Esophagus mucosa (tissue), 1 donor: ENCODE measurements at regions not wholly inside any gene's neighbourhood (a gene's known extent, or its start where the extent isn't known, plus 50 kb on each side); places are given as distances from the start of the nearest gene placed in this dataset.
"Not testable (repeated sequence)": the region's sequence is repeated elsewhere in the genome, so short reads cannot be mapped to it uniquely, and the experiment has no call there.

Source experiments
- ATAC-seq: fragments of 200-7000 bp; cut with Tn5 transposase; one replicate; pipeline ENCODE4 v1.9.1; 2020
- donor health status: DM: yes; HTN: yes; CAD: no.

- no peak for ATAC-seq
These were observed 698.8 kb downstream of the MATN1 start for GRCh38 chr1:30024411-30025195.

DNA sequence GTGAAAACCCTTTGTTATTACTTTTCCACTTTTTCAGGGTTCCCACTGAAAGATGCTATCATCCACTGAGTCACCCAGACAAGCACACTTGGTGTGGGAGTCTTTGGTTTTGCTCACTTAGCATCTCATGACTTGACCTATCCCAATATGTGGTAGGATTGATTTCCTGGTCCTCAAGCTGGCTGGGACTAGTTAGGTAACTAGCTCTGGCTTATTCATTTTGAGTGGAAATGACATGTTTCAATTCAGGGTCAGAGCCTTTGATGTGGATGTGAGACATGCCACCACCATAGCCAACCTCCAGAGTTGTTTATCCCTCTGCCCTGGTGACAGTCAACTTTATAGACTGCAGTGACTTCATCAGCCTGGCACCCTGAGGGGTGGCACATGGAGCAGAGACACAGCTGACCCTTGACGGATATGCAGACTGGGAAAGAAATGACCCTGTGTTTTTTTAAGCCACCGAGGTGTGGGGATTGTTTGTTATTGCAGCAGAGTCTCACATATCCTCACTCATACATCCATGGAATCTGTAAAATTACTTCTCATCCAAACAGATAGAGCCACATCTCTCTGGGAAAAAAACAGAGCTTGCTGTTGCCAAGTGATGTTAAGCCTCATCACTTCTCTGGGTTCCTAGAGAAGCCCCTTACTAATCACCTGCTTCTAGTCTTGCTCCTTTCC is 699.9 kb downstream of the MATN1 start:
- ATAC-seq, result no peak

GRCh38 chr1:30014031-30014430 is 709.4 kb downstream of the MATN1 start:
- no peak for ATAC-seq

DNA sequence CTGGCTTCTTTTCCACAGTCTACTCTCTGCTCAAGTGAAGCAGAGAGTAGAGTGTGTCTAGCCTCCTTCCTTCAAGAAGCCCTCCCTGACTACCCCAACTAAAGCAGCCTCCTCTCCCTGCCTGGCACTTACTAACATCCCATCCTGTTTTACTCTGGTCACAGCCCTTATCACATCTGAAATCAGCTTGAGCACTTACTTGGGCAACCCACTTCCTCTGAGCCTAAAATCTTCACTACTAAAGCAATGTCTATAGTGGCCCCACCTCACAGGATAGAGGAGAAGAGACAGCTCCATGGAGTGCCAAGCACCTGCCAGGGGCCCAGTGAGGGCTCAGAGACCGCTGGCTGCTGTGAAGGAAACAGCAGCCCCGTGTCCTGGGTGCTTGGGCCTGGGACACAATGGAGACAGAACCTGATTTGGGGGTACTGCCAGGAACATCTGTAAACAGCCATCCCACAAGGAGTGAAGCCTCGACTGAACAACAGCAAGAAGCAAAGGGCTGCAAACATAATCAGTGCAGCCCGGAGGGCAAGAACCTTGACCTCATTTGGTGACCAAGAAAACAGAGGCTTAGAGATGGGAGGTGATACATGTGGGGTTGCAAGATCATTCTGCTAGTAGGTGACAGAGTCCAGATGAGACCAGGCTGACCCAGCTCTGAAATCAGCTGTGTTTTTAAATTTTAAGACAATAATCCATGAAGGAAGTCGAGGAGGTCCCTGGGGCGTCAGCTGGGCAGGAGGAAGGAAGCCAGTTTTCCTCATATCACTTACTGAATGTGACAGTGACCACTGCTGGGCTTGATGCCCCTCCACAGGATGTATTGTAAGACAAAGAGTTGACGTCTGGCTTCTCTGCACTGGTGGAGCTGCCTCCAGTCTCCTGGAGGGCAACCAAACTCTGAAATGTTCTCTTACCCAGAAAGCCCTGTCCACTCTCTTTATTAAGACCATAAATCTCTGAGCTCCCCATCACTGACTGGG is 710.6 kb downstream of the MATN1 start:
- no peak for ATAC-seq

- ATAC-seq, result no peak
These were observed 711.4 kb downstream of the MATN1 start for GRCh38 chr1:30011970-30012369.

- ATAC-seq, result no peak
These were observed 712.8 kb downstream of the MATN1 start for GRCh38 chr1:30010506-30011106.

- no peak for ATAC-seq
These were observed 713.7 kb downstream of the MATN1 start for GRCh38 chr1:30009720-30010119.

- no peak for ATAC-seq
These were observed 714.3 kb downstream of the MATN1 start for GRCh38 chr1:30008998-30009657.

GRCh38 chr1:30008372-30008997 is 714.9 kb downstream of the MATN1 start:
- no peak for ATAC-seq

DNA sequence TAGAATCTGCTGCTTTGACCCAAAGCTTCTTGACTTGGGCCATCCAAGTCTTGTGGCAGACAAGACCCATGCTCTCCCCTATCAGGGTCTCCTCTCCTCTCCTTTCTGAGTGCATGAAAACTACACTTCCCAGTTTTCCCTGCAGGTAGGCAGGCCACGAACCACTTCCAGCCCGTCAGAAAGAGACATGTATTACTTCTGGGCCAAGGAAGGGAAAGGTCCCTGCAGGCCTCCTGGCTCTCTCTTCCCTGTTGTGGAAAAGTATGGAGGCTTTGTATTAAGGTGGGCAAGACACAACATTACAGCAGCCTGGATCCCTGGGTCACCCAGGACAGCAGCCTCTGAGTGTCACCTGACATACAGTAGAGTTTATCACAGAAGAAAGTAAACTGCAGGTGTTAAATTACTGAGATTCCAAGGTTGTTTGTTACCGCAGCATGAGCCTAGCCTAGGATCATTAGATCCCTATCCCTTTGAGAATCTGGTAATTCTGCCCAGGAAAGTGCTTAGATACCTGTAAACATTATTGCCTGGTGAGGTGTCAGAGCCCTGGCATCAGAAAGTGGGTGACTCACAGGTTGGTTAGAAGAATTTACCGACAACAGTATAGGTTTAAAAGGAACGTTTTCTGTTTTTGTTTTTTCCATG is 717.3 kb downstream of the MATN1 start:
- ATAC-seq, result no peak

- no peak for ATAC-seq
These were observed 721.7 kb downstream of the MATN1 start for GRCh38 chr1:30001732-30002039.

DNA sequence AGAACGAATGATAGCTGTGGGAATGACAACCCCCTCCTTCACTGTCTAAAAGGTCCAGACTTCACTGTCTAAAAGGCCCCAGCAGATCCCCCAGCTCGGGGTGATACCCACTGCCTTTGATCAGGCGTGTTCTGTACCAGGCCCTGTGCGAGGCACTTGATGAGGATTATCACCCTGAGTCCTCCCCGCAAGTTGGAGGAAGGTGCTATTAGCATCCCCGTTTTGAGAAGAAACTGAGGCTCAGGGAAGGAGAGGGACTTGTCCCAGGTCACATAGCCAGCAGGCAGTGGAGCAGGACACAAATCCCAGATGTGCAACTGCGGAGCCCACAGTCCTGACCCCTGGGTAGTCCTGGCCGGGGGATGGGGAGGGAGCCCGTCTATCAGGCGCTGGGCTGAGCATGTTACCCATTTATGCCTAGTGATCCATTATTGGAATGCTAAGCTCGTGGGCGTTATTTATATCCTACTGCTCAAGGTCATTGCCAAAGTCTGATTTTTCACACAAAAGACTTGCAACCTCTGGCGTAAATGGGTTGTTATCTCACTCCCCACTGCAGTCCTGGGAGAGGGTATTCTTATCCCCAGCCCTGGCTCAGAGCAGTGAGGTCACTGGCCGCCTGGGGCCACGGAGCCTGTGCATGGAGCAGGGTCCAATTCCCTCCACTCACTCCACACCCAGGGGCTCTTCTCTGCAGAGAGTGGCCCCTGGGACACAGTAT is 722.2 kb downstream of the MATN1 start:
- no peak for ATAC-seq

GRCh38 chr1:30000266-30000665 is 723.1 kb downstream of the MATN1 start:
- ATAC-seq, result no peak

DNA sequence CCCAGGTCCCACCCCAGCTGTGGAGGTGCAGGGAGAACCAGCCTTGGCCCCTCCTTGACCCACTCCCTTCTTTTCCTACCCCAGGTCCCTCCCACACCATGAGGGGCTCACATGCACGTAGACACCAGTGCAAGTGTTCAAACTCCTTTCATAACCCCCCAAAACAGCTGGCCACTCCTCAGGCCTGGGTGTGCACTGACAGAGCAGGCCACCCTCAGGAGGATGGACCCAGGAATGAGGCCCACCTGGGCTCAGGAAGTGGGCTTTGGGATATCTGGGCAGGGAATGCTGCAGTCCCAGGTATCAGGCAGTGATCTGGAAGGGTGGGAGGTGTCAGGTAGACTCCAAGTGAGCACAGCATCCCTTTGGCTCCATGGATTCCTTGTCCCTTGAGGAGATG is 723.8 kb downstream of the MATN1 start:
- no peak for ATAC-seq

- no peak for ATAC-seq
These were observed 724.7 kb downstream of the MATN1 start for GRCh38 chr1:29998686-29999085.

DNA sequence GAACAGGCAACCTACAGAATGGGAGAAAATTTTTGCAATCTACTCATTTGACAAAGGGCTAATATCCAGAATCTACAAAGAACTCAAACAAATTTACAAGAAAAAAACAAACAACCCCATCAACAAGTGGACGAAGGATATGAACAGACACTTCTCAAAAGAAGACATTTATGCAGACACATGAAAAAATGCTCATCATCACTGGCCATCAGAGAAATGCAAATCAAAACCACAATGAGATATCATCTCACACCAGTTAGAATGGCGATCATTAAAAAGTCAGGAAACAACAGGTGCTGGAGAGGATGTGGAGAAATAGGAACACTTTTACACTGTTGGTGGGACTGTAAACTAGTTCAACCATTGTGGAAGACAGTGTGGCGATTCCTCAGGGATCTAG is 725.6 kb downstream of the MATN1 start:
- ATAC-seq, result not testable (repeated sequence)

DNA sequence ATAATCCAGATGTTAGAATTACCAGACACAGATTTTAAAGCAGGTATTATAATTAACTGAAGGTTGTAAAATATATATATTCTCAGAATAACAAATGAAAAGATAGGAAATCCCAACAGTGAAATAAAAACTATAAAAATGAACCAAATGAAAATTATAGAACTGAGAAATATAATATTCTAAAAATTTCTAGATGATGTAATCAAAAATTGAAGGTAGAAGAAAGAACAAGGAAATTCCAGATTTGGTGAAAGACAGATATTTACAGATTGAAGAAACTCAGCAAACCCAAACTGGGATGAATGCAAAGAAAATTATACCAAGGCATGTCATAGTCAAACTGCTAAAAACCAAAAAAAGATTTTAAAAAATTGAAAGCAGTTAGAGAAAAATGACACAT is 729.4 kb downstream of the MATN1 start:
- ATAC-seq, result no peak

- no peak for ATAC-seq
These were observed 731.6 kb downstream of the MATN1 start for GRCh38 chr1:29991815-29992214.

- ATAC-seq, result peak; percentile 15
These were observed 732.4 kb downstream of the MATN1 start for GRCh38 chr1:29991025-29991424.

GRCh38 chr1:29990304-29990703 is 733.1 kb downstream of the MATN1 start:
- ATAC-seq, result no peak

DNA sequence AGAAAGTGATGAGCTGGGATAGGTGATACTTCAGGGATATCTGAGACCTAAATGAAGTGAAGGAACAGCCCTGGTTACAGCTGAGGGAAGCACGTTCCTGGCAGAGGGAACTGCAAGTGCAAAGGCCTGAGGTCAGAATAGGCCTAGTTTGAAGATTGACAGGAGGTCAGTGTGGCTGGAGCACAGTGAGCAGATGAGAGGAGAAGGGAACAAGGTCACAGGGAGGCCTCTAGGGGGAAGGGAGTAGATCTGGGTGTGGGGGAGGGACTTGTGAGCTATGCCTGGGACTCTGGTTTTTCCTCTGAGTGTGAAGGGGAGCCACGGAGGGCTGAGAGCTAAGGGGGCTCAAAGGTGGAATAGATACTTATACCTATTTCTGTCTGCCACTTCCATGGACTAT is 736.4 kb downstream of the MATN1 start:
- ATAC-seq, result no peak
